Muscle of leg (tissue), 3 donors: ENCODE measurements at regions not wholly inside any gene's neighbourhood (a gene's known extent, or its start where the extent isn't known, plus 50 kb on each side); places are given as distances from the start of the nearest gene placed in this dataset.

Source experiments
- DNase-seq: peaks from one replicate; pipeline ENCODE4 v3.0.0; 2013
- H3K27ac ChIP-seq: one replicate; pipeline ENCODE4 v1.5.1; 2013; ENCODE audit warnings: mild to moderate bottlenecking, low read length, control low read depth
- H3K27me3 ChIP-seq: one replicate; pipeline ENCODE4 v1.6.1; 2013; ENCODE audit warnings: low read length; ENCODE audit not compliant: control insufficient read depth, insufficient read depth
- H3K36me3 ChIP-seq: one replicate; pipeline ENCODE4 v1.6.1; 2013; ENCODE audit warnings: low read length; ENCODE audit not compliant: control insufficient read depth, insufficient read depth
- H3K4me1 ChIP-seq: one replicate; pipeline ENCODE4 v1.6.1; 2013; ENCODE audit warnings: low read length; ENCODE audit not compliant: control insufficient read depth, insufficient read depth
- H3K4me3 ChIP-seq: one replicate; pipeline ENCODE4 v1.5.1; 2013; ENCODE audit warnings: low read length, control low read depth
- H3K9me3 ChIP-seq: replicated peaks from 2 replicates; pipeline ENCODE4 v1.6.1; 2013; ENCODE audit warnings: low read depth, low read length; ENCODE audit not compliant: control insufficient read depth
- WGBS: methylation state at CpG from one replicate; pipeline ENCODE4 v1.1.5; 2013; ENCODE audit warnings: missing lambda C conversion rate; ENCODE audit not compliant: insufficient coverage; 5-methylcytosine and 5-hydroxymethylcytosine counted together

GRCh38 chr10:128377988-128378387 is 251.8 kb upstream of the MKI67 start:
- H3K27ac ChIP-seq, result no peak overlapping the region
- peaks cover 2% of the 10 kb centered on the region for H3K27me3 ChIP-seq
- 46% methylated on average over 3 of the region's 3 CpGs for WGBS
- H3K4me1 ChIP-seq, result no peaks in the 10 kb centered on the region
- no peak overlapping the region for H3K4me3 ChIP-seq
- DNase-seq, result no peak
- H3K36me3 ChIP-seq, result no peaks in the 10 kb centered on the region
- H3K9me3 ChIP-seq, result no peaks in the 10 kb centered on the region

- no peaks in the 10 kb centered on the region for H3K36me3 ChIP-seq
- no peak for DNase-seq
- H3K4me1 ChIP-seq, result no peaks in the 10 kb centered on the region
- no peaks in the 10 kb centered on the region for H3K9me3 ChIP-seq
- 95% methylated on average over 3 of the region's 4 CpGs for WGBS
- H3K27me3 ChIP-seq, result no peaks in the 10 kb centered on the region
- no peak overlapping the region for H3K27ac ChIP-seq
- no peak overlapping the region for H3K4me3 ChIP-seq
Measured at GRCh38 chr10:128380946-128381345, 254.7 kb upstream of the MKI67 start.

DNA sequence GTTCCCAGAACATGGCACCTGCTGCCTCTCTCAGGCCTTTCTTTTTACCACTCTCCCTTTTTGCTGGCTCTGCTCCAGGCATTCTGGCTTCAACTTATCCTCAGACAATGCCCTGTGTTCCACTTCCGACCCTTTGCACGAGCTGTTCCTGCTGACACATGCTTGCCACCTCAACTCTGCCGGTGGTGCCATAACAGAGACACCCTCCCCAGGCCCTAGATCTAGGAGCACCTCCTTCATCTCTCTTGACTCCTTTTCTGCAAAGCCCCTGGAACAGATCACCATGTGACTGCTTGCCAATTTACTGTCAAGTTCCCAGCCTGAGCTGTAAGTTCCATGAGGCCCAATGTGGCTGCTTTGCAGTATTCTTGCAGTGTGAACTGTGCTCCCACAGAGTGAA is 256.0 kb upstream of the MKI67 start:
- no peak overlapping the region for H3K27ac ChIP-seq
- no peaks in the 10 kb centered on the region for H3K36me3 ChIP-seq
- H3K27me3 ChIP-seq, result no peaks in the 10 kb centered on the region
- no peaks in the 10 kb centered on the region for H3K9me3 ChIP-seq
- DNase-seq, result no peak
- no peak overlapping the region for H3K4me3 ChIP-seq
- H3K4me1 ChIP-seq, result peaks cover 2% of the 10 kb centered on the region
- WGBS, result 71% methylated on average over 3 of the region's 3 CpGs

GRCh38 chr10:128384831-128385230 is 258.6 kb upstream of the MKI67 start:
- Histone ChIP-seq H3K4me1 (peaks cover 3% of the 10 kb centered on the region), H3K9me3 (no peaks in the 10 kb centered on the region), H3K4me3 (no peak overlapping the region), H3K36me3 (no peaks in the 10 kb centered on the region), H3K27me3 (no peaks in the 10 kb centered on the region), H3K27ac (no peak overlapping the region)
- DNase-seq, result no peak
- WGBS, result 94% methylated on average over 8 of the region's 10 CpGs

GRCh38 chr10:128386231-128386630 is 260.0 kb upstream of the MKI67 start:
- H3K4me3 ChIP-seq, result no peak overlapping the region
- no peak overlapping the region for H3K27ac ChIP-seq
- peaks cover 3% of the 10 kb centered on the region for H3K4me1 ChIP-seq
- no peaks in the 10 kb centered on the region for H3K36me3 ChIP-seq
- DNase-seq, result no peak
- H3K9me3 ChIP-seq, result no peaks in the 10 kb centered on the region
- WGBS, result 75% methylated on average over 7 of the region's 7 CpGs
- H3K27me3 ChIP-seq, result no peaks in the 10 kb centered on the region

GRCh38 chr10:128386816-128387604 is 260.8 kb upstream of the MKI67 start:
- 80% methylated on average over 23 of the region's 24 CpGs for WGBS
- Histone ChIP-seq H3K4me1 (peaks cover 3% of the 10 kb centered on the region), H3K36me3 (no peaks in the 10 kb centered on the region), H3K27me3 (no peaks in the 10 kb centered on the region), H3K27ac (no peak overlapping the region), H3K9me3 (no peaks in the 10 kb centered on the region), H3K4me3 (no peak overlapping the region)
- peak; percentile 55 for DNase-seq

DNA sequence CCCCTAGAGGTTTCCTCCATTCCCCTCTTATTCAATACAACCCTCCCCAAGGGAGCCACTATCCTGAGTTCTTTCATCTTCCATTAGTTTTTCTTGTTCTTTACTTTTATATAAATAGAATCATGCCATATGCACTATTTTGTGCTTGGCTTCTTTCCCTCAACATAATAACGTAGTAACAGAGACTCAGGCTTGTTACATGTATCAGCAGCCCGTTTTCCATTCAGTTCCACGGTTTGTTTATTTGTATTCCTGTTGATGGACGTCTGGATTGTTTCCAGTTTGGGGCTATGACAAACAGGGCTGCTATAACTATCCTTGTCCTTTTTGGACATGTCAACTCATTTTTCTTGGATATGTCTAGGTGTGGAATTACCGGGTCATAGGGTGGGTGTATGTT is 264.4 kb upstream of the MKI67 start:
- no peaks in the 10 kb centered on the region for H3K27me3 ChIP-seq

DNA sequence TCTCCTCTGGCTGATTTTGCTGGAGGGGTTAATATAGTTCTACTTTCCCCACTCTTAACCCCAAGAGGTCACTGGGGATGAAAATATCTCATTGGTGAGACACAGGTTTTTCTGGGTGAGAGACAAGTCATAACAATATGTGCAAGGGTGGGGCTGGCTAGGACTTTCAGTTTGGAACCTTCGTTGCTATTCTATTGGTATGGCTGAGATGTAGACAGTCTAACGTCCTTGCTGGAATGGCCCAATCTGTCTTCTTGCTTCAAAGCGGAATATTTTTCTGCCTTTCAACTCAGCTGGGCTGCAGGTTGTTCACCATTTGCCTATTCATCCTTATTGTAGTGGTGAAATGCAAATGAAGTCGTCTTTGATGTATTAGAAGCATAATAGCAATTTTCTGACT is 267.3 kb upstream of the MKI67 start:
- DNase-seq, result no peak
- Histone ChIP-seq H3K36me3 (no peaks in the 10 kb centered on the region), H3K27ac (no peak overlapping the region), H3K9me3 (no peaks in the 10 kb centered on the region), H3K27me3 (no peaks in the 10 kb centered on the region), H3K4me3 (no peak overlapping the region), H3K4me1 (peaks cover 9% of the 10 kb centered on the region)
- 33% methylated on average over 1 of the region's 4 CpGs for WGBS

More for the DNA sequence above, 264.4 kb upstream of the MKI67 start:
- Histone ChIP-seq H3K27ac (no peak overlapping the region), H3K4me1 (peaks cover 5% of the 10 kb centered on the region), H3K36me3 (no peaks in the 10 kb centered on the region), H3K9me3 (no peaks in the 10 kb centered on the region), H3K4me3 (no peak overlapping the region)
- WGBS, result no CpG with 5 or more reads among the region's 5 CpGs
- peak; percentile 17 for DNase-seq

DNA sequence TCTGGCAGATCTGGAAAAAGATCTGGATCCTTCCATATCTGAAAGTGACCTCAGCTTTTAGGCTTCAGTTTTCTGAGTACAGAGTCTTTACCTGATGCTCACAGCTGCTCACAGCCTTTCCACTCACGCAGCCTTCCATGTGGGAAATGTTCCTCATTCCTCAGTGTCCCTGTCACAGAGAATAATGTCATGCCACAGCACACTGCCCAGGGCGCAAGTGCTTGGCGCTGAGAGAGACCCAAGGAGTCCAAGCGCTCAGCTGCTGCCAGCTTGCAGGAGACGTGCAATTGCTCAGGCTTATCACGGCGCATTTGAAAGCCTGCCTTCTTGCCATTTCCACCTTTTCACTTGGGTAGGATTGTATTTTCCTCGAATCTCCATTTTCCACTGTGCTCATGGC is 271.9 kb upstream of the MKI67 start:
- Histone ChIP-seq H3K9me3 (peaks cover 8% of the 10 kb centered on the region), H3K4me3 (no peak overlapping the region), H3K4me1 (peaks cover 15% of the 10 kb centered on the region), H3K27me3 (peaks cover 2% of the 10 kb centered on the region), H3K36me3 (no peaks in the 10 kb centered on the region), H3K27ac (no peak overlapping the region)
- DNase-seq, result no peak
- WGBS, result 95% methylated on average over 5 of the region's 8 CpGs

GRCh38 chr10:128398999-128399398 is 272.8 kb upstream of the MKI67 start:
- DNase-seq, result no peak
- H3K4me1 ChIP-seq, result peaks cover 15% of the 10 kb centered on the region
- H3K27me3 ChIP-seq, result peaks cover 2% of the 10 kb centered on the region
- H3K36me3 ChIP-seq, result no peaks in the 10 kb centered on the region
- H3K9me3 ChIP-seq, result peaks cover 8% of the 10 kb centered on the region
- no CpG with 5 or more reads among the region's 1 CpG for WGBS
- H3K4me3 ChIP-seq, result no peak overlapping the region
- H3K27ac ChIP-seq, result no peak overlapping the region

GRCh38 chr10:128400564-128400963 is 274.3 kb upstream of the MKI67 start:
- DNase-seq, result peak; percentile 24
- Histone ChIP-seq H3K27ac (no peak overlapping the region), H3K9me3 (peaks cover 8% of the 10 kb centered on the region), H3K4me1 (peaks cover 13% of the 10 kb centered on the region), H3K36me3 (no peaks in the 10 kb centered on the region), H3K27me3 (peaks cover 2% of the 10 kb centered on the region), H3K4me3 (no peak overlapping the region)
- WGBS, result 60% methylated on average over 1 of the region's 8 CpGs
